ENCODE measurements at regions not wholly inside any gene's neighbourhood (a gene's known extent, or its start where the extent isn't known, plus 50 kb on each side); places are given as distances from the start of the nearest gene placed in this dataset.
"Not testable (repeated sequence)": the region's sequence is repeated elsewhere in the genome, so short reads cannot be mapped to it uniquely, and the experiment has no call there.

DNA sequence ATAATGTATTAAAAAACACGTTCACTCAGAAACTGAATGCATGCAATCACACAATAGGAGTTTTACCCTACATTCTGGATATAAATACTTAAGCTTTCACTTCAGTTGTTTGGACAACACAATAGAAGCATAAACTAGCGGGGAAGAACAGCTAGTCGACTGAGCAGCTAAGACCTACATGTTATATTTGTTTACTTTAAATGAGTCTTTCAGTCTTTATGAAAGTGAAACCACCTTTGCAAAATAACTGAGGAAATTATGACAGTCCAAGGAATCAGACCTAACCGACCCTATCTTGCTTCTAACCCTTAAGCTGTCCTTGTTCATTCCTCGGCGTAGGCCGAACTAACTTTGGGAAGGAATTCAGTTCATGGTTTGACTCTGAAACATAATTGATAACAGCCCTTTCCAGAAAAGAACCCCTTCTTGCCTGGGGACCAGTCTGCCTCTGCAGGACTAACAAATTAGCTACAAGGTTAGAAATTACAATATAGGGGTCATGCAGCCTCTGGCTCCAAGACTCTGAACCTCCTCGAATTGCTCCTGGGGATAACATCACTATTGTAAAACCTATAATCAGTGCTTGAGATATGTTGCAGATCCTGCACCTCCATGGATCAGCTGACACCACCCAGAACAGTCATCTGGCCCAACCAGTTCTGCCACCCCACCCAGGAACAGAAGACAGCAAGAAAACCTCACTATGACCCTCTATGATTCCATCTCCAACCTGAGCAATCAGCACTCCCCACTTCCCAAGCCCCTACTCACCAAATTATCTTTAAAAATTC is 185.1 kb upstream of the KLF6 start:
- DNase-seq: no peak

GRCh38 chr10:3968727-3969126 is 183.7 kb upstream of the KLF6 start:
- DNase-seq: no peak

DNA sequence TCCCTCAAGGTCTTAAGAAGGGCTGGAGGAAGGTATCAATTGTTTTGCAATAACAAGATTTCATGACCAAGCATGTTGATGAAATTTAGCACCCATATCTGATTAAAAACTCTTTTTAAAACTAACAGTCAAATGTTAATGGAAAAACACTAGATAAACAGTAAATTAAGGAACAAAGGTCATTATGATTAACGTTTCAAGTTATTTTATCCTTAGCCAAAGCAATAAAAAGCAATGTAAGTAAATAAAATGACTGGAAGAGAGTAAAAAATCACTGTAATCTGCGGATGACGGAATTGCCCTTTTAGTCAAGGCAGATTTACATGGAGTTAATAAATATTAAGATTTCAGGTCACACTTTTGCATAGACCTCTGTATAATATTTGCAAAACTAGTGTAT is 179.5 kb upstream of the KLF6 start:
- DNase-seq: no peak

DNA sequence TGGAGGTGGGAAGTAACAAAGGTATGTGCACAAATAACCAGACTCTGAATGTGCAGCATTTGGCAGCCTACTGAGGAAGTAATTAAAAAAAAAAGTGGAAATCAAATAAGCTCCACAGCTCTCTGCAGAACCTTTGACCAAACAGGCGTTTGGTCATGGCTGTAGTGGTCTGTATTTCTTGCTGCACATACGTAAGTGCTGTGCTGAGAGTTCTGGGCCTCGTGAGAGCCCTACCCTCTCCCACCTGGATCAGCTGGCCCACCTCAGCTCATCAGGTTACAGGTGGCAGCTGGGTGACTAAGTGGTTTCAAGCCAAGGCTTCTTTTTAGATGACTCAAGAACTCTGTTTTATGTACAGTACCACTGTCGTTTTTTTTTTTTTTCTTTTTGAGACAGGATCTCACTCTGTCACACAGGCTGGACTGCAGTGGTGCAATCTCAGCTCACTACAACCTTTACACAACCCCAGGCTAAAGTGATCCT is 178.2 kb upstream of the KLF6 start:
- no peak for DNase-seq

DNA sequence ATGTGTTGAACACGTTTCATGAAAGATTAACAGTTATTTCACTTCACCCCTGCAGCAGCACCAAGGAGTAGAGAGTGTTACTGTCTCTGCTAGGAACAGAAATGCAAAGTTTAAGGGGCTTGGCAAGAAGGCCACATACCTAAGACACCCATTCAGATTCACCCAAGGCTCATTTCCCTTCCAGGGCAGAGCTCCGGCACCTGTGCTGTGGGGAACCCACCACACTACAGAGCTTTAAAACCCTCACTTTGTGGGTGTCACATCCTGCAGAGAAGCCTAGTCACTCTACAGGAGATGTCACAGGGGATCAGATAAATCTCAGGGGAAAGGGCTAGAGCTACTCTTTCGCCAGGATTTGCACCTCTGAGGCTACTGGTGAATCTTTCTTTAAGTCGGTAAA is 176.1 kb upstream of the KLF6 start:
- DNase-seq: no peak

DNA sequence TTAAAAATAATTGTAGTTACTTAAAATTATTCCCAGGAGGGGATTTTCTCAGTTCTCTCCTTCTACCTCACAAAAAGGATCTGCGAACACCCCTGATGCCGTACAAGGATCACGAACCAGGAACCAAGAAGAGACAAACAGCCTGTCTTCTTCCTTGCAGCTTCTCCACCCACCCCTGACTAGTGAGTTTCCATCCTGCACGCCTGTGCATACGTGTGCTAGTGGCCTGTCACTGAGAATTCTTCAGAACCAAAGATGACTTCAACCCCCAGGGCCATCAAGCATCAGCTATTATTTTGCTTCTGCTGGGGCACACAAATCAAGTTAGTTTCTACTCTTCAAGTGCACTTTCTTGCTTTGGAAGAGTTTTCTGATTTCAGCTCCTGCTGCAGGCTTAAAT is 175.5 kb upstream of the KLF6 start:
- no peak for DNase-seq

GRCh38 chr10:3959370-3960325 is 174.6 kb upstream of the KLF6 start:
- DNase-seq: no peak

GRCh38 chr10:3958472-3958996 is 173.5 kb upstream of the KLF6 start:
- DNase-seq: no peak

DNA sequence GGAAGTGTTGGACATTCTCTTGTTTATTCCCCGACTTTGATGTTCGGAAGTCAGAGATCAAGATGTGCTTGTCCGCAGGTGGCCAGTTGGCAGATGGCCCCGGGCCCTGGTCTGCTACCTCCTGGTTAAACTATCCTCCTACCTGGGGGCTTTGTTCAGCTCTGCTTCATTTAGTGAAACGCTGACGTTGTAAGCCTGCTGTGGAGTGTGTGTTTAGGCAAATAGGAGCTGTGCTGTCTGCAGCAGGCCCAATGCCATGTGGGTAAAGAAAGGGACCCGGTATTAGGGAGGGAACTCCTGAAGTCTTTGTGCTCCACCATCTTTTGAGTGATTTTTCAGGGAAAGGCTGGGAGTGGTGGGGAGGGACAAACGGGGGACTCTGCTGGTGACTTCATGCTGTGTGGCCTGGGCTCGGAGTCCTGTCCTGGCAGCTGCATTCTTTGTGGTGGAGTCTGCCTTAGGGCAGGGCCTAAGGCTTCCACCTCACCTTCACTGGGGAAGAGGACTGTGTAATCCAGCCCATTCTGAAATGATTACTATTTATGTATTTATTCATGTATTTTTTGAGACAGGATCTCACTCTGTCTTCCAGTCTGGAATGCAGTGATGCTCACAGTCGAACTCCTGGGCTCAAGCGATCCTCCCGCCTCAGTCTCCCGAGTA is 171.1 kb upstream of the KLF6 start:
- DNase-seq: peak; percentile 55

GRCh38 chr10:3955493-3955892 is 170.5 kb upstream of the KLF6 start:
- no peak for DNase-seq

DNA sequence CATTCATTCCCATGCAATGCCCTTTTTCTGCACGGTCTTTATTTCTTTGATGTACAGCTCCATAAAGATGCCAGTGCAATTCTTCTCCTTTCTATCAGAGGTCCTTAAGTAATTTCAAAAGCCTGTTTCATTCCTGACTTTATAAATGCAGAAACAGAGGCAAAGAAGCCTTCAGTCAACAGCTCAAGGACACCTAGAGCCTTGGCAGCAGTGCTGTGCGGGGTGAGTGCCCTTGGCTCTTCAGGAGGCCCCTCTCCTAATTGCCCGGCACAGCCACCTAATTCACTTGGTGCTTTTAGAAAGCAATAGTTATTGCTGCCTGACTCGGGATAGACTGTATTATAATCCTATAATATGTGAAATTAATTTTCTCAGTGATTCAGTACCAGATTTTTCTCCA is 169.6 kb upstream of the KLF6 start:
- no peak for DNase-seq

DNA sequence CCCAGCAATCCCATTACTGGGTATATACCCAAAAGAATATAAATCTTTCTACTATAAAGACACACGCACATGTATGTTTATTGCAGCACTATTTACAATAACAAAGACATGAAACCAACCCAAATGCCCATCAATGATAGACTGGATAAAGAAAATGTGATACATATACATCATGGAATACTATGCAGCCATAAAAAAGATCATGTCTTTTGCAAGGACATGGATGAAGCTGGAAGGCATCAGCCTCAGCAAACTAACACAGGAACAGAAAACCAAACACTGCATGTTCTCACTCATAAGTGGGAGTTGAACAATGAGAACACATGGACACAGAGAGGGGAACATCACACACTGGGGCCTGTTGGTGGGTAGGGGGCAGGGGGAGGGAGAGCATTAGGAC is 169.0 kb upstream of the KLF6 start:
- not testable (repeated sequence) for DNase-seq

GRCh38 chr10:3951993-3952392 is 167.0 kb upstream of the KLF6 start:
- DNase-seq: no peak

DNA sequence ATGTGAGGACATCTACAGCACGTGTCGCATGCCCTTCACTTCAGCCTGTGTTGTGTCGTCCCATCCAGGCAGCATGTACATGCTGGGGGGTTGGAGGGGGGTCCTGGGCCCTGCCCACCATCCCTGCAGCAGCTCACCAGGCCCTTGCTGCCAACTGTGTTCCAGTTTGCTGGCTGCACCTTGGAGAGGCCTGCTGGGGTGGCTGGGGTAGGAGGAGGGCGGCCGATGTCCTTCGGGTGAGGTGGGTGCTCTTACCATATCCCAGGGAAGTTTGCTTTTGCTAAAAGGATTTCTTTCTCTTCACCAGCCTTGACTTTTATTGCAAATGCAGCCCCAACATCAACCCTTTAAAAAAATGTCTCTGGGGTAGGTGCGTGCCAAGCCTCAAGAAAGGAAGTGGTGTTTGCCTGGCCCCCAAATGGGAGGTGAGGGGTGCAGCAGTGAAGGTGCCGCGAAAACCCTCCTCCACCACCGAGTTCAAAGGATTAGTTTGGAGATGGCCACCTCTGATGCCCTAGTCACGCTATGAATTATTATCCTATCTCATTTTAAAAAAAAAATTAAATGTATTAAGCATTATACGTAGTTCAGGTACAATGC is 165.8 kb upstream of the KLF6 start:
- no peak for DNase-seq

GRCh38 chr10:3949711-3950110 is 164.7 kb upstream of the KLF6 start:
- no peak for DNase-seq

GRCh38 chr10:3948843-3949242 is 163.8 kb upstream of the KLF6 start:
- no peak for DNase-seq

GRCh38 chr10:3946234-3947229 is 161.5 kb upstream of the KLF6 start:
- no peak for DNase-seq

- DNase-seq: no peak
Observed at GRCh38 chr10:3945026-3945425, 160.0 kb upstream of the KLF6 start.

DNA sequence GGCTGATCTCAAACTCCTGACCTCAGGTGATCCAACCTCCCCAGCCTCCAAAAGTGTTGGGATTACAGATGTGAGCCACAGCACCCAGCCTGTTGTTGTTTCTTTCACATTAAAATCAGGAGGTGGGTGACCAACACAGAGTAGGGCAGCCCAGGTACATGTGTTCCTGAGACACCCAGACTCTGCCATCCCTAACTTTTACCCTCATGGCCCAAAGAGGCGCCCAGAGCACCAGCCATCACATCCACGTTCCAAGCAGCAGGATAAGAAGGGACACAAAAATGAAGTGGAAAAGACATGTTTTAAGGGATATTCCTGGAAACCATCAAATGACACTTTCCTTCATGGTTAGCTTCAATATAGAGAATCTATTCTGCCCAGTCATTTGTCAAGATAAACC is 159.6 kb upstream of the KLF6 start:
- DNase-seq: no peak

GRCh38 chr10:3943695-3944257 is 158.8 kb upstream of the KLF6 start:
- DNase-seq: no peak

- no peak for DNase-seq
Observed at GRCh38 chr10:3942937-3943489, 158.0 kb upstream of the KLF6 start.
